Glomerular visceral epithelial cell (primary cell): ENCODE measurements at regions not wholly inside any gene's neighbourhood (a gene's known extent, or its start where the extent isn't known, plus 50 kb on each side); places are given as distances from the start of the nearest gene placed in this dataset.

Source experiments
- DNase-seq: peaks from one replicate; pipeline ENCODE4 v3.0.0-alpha.2; 2016; ENCODE audit errors: extremely low spot score

GRCh38 chr18:37783771-37784170 is 218.2 kb upstream of the CELF4 start:
- DNase-seq: no peak

- no peak for DNase-seq
Observed at GRCh38 chr18:37779220-37779619, 213.6 kb upstream of the CELF4 start.

GRCh38 chr18:37778417-37779165 is 213.0 kb upstream of the CELF4 start:
- DNase-seq: peak; percentile 46

GRCh38 chr18:37769826-37770225 is 204.2 kb upstream of the CELF4 start:
- DNase-seq: no peak

- no peak for DNase-seq
Observed at GRCh38 chr18:37764541-37765288, 199.1 kb upstream of the CELF4 start.

- no peak for DNase-seq
Observed at GRCh38 chr18:37762076-37762621, 196.6 kb upstream of the CELF4 start.

GRCh38 chr18:37754141-37754540 is 188.5 kb upstream of the CELF4 start:
- DNase-seq: no peak

GRCh38 chr18:37742436-37742835 is 176.8 kb upstream of the CELF4 start:
- DNase-seq: no peak

GRCh38 chr18:37741032-37741623 is 175.5 kb upstream of the CELF4 start:
- no peak for DNase-seq

GRCh38 chr18:37734406-37734805 is 168.8 kb upstream of the CELF4 start:
- DNase-seq: no peak

- no peak for DNase-seq
Observed at GRCh38 chr18:37729716-37730115, 164.1 kb upstream of the CELF4 start.

- DNase-seq: no peak
Observed at GRCh38 chr18:37724206-37724605, 158.6 kb upstream of the CELF4 start.

GRCh38 chr18:37721544-37722522 is 156.2 kb upstream of the CELF4 start:
- DNase-seq: no peak

GRCh38 chr18:37720663-37721062 is 155.1 kb upstream of the CELF4 start:
- no peak for DNase-seq

- no peak for DNase-seq
Observed at GRCh38 chr18:37717656-37718055, 152.1 kb upstream of the CELF4 start.

- no peak for DNase-seq
Observed at GRCh38 chr18:37717098-37717497, 151.5 kb upstream of the CELF4 start.

GRCh38 chr18:37716106-37716735 is 150.6 kb upstream of the CELF4 start:
- no peak for DNase-seq

GRCh38 chr18:37714691-37715090 is 149.1 kb upstream of the CELF4 start:
- no peak for DNase-seq

- no peak for DNase-seq
Observed at GRCh38 chr18:37712776-37713175, 147.2 kb upstream of the CELF4 start.

GRCh38 chr18:37711766-37712505 is 146.3 kb upstream of the CELF4 start:
- no peak for DNase-seq
